K562 (cell line): ENCODE measurements at regions not wholly inside any gene's neighbourhood (a gene's known extent, or its start where the extent isn't known, plus 50 kb on each side); places are given as distances from the start of the nearest gene placed in this dataset.

Source experiments
- ATAC-seq: fragments of 200-7000 bp; cut with Tn5 transposase; 3 replicates; pipeline ENCODE4 v1.9.1; 2020; ENCODE audit warnings: moderate library complexity
- BruUV-seq: library from RNA; stranded (reverse); fragments of 400-500 nt; replicated peaks from 2 replicates; lab custom pipeline; 2021; lab: Mats Ljungman, UMichigan
- CTCF ChIA-PET: fragments of 300-600 bp; formaldehyde crosslinking; extraction: SDS; loops from one replicate; lab custom pipeline; 2021; ENCODE audit warnings: low intra/inter-chr PET ratio; lab: Yijun Ruan, JAX
- POLR2A ChIA-PET: fragments of 300-600, 350-650 bp; sonication (Branson Sonifier 250); formaldehyde crosslinking; extraction: SDS; loops from one replicate; lab custom pipeline; 2021; ENCODE audit warnings: antibody characterized with exemption, inconsistent platforms; lab: Yijun Ruan, JAX
- DNase-seq, 4 experiments: peaks; one replicate each; pipeline versions ENCODE4 v3.0.0 to v3.0.0-alpha.2; 2011 to 2018; ENCODE audit warnings: low spot score in 3 of 4, mixed read lengths in 3 of 4; ENCODE audit errors: extremely low read depth in 1 of 4
- FAIRE-seq: peaks from 2 replicates; lab custom pipeline; 2011; peaks lifted over from hg19 to GRCh38; lab: Jason Lieb, UNC
- H2AFZ ChIP-seq: 2 replicates; pipeline ENCODE4 v1.6.0; 2011; ENCODE audit warnings: low read depth, low read length, control low read depth, inconsistent platforms
- H3K27ac ChIP-seq: fragments of 200-600 bp; 3 replicates; pipeline ENCODE4 v1.8.0; 2011; ENCODE audit warnings: low read depth, mild to moderate bottlenecking, control low read depth, inconsistent platforms, low read length, moderate library complexity, mixed read lengths; ENCODE audit errors: extremely low read depth
- H3K27me3 ChIP-seq, 2 experiments: fragments of 300-600 bp in 1 of 2; 2 replicates in 1 of 2; 3 replicates in 1 of 2; pipeline versions ENCODE4 v1.6.0 to v1.8.0; 2011; ENCODE audit warnings: inconsistent platforms in 2 of 2, low read length in 2 of 2, mild to moderate bottlenecking in 1 of 2, mixed read lengths in 1 of 2, moderate library complexity in 1 of 2; ENCODE audit not compliant: control insufficient read depth in 2 of 2, insufficient read depth in 2 of 2
- H3K36me3 ChIP-seq: fragments of 300-600 bp; 3 replicates; pipeline ENCODE4 v1.8.0; 2011; ENCODE audit warnings: mild to moderate bottlenecking, low read length, inconsistent platforms; ENCODE audit not compliant: control insufficient read depth, insufficient read depth
- H3K4me1 ChIP-seq, 2 experiments: fragments of 200-600 bp in 1 of 2; replicated peaks in 1 of 2; 2 replicates in 1 of 2; 3 replicates in 1 of 2; pipeline versions ENCODE4 v1.5.1 to v1.8.0; 2011; ENCODE audit warnings: inconsistent platforms in 2 of 2, low read length in 2 of 2, mild to moderate bottlenecking in 1 of 2, mixed read lengths in 1 of 2, moderate library complexity in 1 of 2; ENCODE audit not compliant: control insufficient read depth in 2 of 2, insufficient read depth in 2 of 2
- H3K4me2 ChIP-seq: 2 replicates; pipeline ENCODE4 v1.6.1; 2011; ENCODE audit warnings: low read length, control low read depth, inconsistent platforms, mixed read lengths; ENCODE audit not compliant: insufficient read depth
- H3K4me3 ChIP-seq: fragments of 200-600 bp; sonication (generic), shearing (Covaris generic); 2 replicates; pipeline ENCODE4 v1.5.1; 2016; ENCODE audit warnings: control low read depth, inconsistent platforms
- H3K79me2 ChIP-seq: fragments of 200-600 bp; 3 replicates; pipeline ENCODE4 v1.8.0; 2011; ENCODE audit warnings: low read length, inconsistent platforms; ENCODE audit not compliant: control insufficient read depth, insufficient read depth
- H3K9ac ChIP-seq, 2 experiments: 2 replicates each; pipeline versions ENCODE4 v1.6.0 to v1.6.1; 2011; ENCODE audit warnings: low read depth in 2 of 2, low read length in 2 of 2, control low read depth in 1 of 2, inconsistent platforms in 1 of 2, mild to moderate bottlenecking in 1 of 2, mixed read lengths in 1 of 2; ENCODE audit not compliant: insufficient read depth in 1 of 2
- H3K9me1 ChIP-seq: one replicate; pipeline ENCODE4 v1.6.0; 2011; ENCODE audit warnings: inconsistent platforms, mild to moderate bottlenecking, low read length, moderate library complexity; ENCODE audit not compliant: control insufficient read depth, insufficient read depth
- H3K9me3 ChIP-seq: replicated peaks from 2 replicates; pipeline ENCODE4 v1.5.1; 2011; ENCODE audit warnings: low read depth, low read length, inconsistent platforms; ENCODE audit not compliant: control insufficient read depth, insufficient read depth
- H4K20me1 ChIP-seq: replicated peaks from 2 replicates; pipeline ENCODE4 v1.6.1; 2011; ENCODE audit warnings: low read length, inconsistent platforms, mixed read lengths; ENCODE audit not compliant: control insufficient read depth, insufficient read depth
- MEIS2 ChIP-seq: fragments of 450-650 bp; IDR thresholded peaks from 2 replicates; pipeline ENCODE4 v1.6.1; 2014; ENCODE audit warnings: mild to moderate bottlenecking; ENCODE audit not compliant: partially characterized antibody
- MTA3 ChIP-seq: fragments of 450-650 bp; formaldehyde crosslinking; IDR thresholded peaks from 2 replicates; pipeline ENCODE4 v1.6.1; 2017; ENCODE audit warnings: mild to moderate bottlenecking, borderline replicate concordance
- NELFE ChIP-seq: IDR thresholded peaks from 2 replicates; pipeline ENCODE4 v1.6.1; 2011; ENCODE audit warnings: mild to moderate bottlenecking; ENCODE audit not compliant: insufficient read depth, insufficient read length
- POU5F1 ChIP-seq: fragments of 150-350 bp; IDR thresholded peaks from 2 replicates; pipeline ENCODE4 v1.6.1; 2014; ENCODE audit warnings: borderline replicate concordance, low read length, low read depth, mild to moderate bottlenecking; ENCODE audit not compliant: partially characterized antibody
- PURB ChIP-seq: sonication (generic); formaldehyde crosslinking; IDR thresholded peaks from 2 replicates; pipeline ENCODE4 v1.9.0; 2021; ENCODE audit warnings: low read depth, mild to moderate bottlenecking, missing genetic modification reagents
- TCF7L2 ChIP-seq: fragments of 150-350 bp; IDR thresholded peaks from 2 replicates; pipeline ENCODE4 v1.6.1; 2016; ENCODE audit warnings: low read depth, mild to moderate bottlenecking, low read length, moderate library complexity
- ZNF124 ChIP-seq: sonication (generic); formaldehyde crosslinking; IDR thresholded peaks from 2 replicates; pipeline ENCODE4 v1.8.1; 2022; ENCODE audit warnings: missing genetic modification reagents
- ZNF589 ChIP-seq: fragments of 200-800 bp; sonication (Bioruptor generic); IDR thresholded peaks from 2 replicates; pipeline ENCODE4 v1.6.1; 2016; ENCODE audit warnings: low read depth, missing genetic modification characterization, missing compliant biosample characterization
- WGBS: fragments of 100-300 bp; shearing (Covaris generic); methylation state at CpG from one replicate; pipeline ENCODE4 v1.1.6; 2016; ENCODE audit warnings: low coverage, mixed read lengths; ENCODE audit not compliant: insufficient coverage; ENCODE audit errors: missing lambda C conversion rate; 5-methylcytosine and 5-hydroxymethylcytosine counted together
- in situ Hi-C: fragments of 300-500 bp; cut with MboI; formaldehyde crosslinking; loops from 4 replicates; pipeline ENCODE4 v1.15.0; 2018; ENCODE audit warnings: inconsistent platforms, mixed read lengths
- intact Hi-C: fragments of 100-400 bp; cut with micrococcal nuclease; formaldehyde crosslinking; loops from 2 replicates; pipeline ENCODE4 v1.14.2; 2022

DNA sequence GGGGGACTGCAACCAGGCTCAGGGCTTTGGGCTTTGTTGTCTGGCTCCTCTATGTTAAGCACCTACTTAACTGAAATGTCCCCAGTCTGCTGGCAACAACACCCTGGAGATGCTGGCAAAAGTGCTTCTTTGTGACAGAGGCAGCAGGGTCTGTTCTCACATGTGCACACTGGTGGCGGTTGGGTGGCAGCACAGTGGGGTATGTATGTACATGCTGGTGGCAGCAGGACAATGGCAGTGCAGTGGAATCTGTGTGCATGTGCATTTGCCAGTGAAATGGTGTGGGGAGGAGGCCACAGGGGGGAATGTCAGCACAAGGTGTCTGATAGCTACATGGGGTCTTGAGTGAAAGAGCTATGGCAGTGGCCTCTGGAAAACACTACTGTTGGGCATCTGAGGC, 830.3 kb downstream of the DIPK2A start:
- H3K27ac ChIP-seq = no peak overlapping the region
- ATAC-seq = no peak
- no peaks in the 10 kb centered on the region for H3K9me3 ChIP-seq
- no peaks in the 10 kb centered on the region for H3K79me2 ChIP-seq
- 0% methylated on average over 1 of the region's 1 CpG for WGBS
- intact Hi-C loops = no loop called here
- in situ Hi-C loops = no loop called here
- FAIRE-seq = no peak
- H2AFZ ChIP-seq = no peak overlapping the region
- no peak overlapping the region for H3K9ac ChIP-seq
- H3K4me1 ChIP-seq = no peaks in the 10 kb centered on the region
- no peaks in the 10 kb centered on the region for H3K27me3 ChIP-seq
- H3K36me3 ChIP-seq = no peaks in the 10 kb centered on the region
- POLR2A ChIA-PET = no interaction called here
- H3K9me1 ChIP-seq = no peaks in the 10 kb centered on the region
- CTCF ChIA-PET = no interaction called here
- H3K4me3 ChIP-seq = no peak overlapping the region
- H4K20me1 ChIP-seq = no peaks in the 10 kb centered on the region
- DNase-seq = no peak
- no TSS peak for BruUV-seq
- TF ChIP-seq MTA3 (no peak), POU5F1 (no peak), MEIS2 (no peak), ZNF589 (CRISPR knock-in tag) (no peak), ZNF124 (no peak), TCF7L2 (no peak), PURB (CRISPR knock-in tag) (no peak), NELFE (no peak)
- no peak overlapping the region for H3K4me2 ChIP-seq
